Glomerular endothelial cell (primary cell): ENCODE measurements at regions not wholly inside any gene's neighbourhood (a gene's known extent, or its start where the extent isn't known, plus 50 kb on each side); places are given as distances from the start of the nearest gene placed in this dataset.

Source experiments
- DNase-seq: peaks from one replicate; pipeline ENCODE4 v3.0.0-alpha.2; 2011; ENCODE audit warnings: low read depth, low spot score; ENCODE audit errors: extremely low read depth

DNA sequence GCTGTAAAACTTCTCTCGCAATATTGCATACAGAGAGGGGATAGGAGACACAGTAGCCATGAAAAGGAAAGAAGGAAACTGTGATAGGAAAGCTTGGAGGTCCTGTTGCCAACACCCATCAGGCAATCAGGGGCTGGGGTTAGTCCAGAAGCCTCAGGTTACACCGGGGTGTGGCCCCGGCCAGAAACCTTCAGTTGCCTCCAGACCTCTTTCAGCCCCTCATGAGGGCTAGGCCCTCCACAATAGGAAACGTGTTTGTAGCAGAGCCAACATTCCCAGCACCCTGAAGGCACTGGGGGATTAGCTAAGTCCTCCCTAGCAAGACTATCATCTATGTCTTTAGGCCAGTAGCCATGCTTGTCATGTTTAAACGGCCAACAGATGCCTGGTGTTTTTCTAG, 1048.0 kb upstream of the CNTN5 start:
- no peak for DNase-seq

DNA sequence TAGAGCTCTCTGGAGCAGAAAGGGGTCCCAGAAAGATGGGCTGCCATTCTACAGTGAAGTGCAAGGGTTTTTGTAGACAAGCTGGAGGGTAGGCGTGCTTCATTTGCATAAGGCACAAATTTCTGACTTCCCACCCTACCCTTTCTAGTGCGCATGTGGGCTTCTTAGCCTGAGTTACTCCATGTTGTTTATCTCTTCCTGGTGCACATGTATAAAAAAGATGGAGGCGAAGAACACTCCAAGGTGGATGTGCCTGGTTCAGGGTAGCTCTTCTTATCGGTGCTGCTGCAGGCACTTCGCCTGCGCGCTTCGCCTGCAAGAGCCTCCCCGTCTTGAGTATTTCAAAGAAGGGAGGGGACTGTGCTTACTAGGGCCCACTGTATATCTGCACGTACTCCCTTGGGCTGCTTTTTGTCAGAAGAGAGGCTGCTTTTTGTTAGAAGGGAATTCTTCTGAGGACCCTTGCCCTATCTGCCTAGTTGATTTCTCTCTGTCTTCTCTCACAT, 1047.3 kb upstream of the CNTN5 start:
- no peak for DNase-seq

GRCh38 chr11:97974798-97975498, 1045.8 kb upstream of the CNTN5 start:
- DNase-seq, result no peak

DNA sequence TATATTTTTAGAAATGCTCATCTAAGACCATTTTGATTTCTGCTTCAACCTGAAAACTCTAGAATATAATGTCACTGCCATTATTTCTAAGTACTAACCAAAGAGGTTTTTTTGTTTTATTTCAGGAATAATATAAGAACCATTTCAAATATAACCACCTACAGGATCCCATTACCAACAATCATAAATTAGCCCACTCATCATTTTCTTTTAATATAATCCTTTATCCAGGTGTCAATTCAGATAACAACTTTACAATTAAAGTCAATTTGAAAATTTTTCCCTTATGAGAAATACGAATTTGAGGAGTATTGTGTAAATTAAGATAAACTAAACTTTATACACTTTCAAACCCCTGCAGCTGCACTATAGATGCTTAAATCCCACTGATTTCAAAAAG, 1043.0 kb upstream of the CNTN5 start:
- no peak for DNase-seq

GRCh38 chr11:97979741-97980140, 1041.0 kb upstream of the CNTN5 start:
- DNase-seq, result no peak

DNA sequence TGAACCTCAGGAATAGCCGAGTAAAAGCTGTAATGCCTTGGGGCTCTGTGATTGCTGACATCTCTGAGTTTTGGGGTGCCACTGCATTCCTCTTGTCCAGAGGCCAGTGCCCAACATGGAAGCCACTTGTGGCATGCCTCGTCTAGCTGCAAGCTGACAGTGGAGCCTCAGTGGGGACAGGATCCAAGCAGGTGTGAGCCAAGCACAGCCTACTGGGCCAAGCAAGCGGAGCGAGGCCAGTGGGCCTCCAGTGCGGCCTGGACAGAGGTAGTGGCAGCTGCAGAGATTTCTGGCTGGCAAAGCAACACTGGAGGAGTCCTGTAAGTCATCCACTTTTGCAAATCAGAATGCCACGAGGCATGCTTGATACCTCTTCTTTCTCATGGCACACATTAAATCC, 1038.2 kb upstream of the CNTN5 start:
- no peak for DNase-seq

GRCh38 chr11:97989121-97989520, 1031.6 kb upstream of the CNTN5 start:
- DNase-seq, result no peak

GRCh38 chr11:97990162-97990920, 1030.4 kb upstream of the CNTN5 start:
- DNase-seq, result no peak

- DNase-seq, result no peak
Observed at GRCh38 chr11:97993562-97993961, 1027.2 kb upstream of the CNTN5 start.

DNA sequence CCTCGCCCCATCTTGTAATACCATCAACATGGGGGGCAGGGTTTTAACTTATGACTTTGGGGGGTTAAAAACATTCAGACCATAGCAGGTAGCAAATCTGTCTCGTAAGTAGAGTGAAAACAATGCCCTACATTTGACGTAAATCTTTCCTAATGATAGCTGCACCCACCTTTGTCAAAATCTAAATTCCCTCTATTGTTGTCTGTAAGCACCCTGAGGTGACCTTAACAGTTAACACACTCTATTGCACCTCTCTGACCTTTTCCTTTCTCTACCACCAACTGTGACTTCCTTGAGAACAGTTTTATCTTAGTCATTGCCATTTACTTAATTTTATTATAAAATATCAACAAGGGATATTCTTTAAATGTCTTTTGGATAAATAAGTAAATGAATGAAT, 1024.9 kb upstream of the CNTN5 start:
- DNase-seq, result no peak

DNA sequence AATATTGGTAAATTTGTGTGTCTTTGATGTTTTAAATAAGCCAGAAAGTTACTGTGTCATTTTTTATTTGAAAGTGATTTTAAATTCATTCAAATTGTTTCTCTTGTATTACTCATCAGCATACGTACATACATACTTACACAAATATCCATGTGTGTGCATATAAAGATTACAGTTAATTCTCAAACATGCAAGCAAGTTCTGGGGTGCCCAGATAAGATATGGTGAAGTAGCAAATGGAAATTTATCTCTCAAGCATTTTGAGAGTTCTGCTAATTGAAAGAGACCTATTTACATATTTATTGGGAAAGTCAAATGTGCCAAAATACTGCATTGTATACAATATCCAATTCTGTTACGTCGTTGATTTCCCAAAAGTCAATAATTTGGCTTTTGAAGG, 1024.0 kb upstream of the CNTN5 start:
- no peak for DNase-seq

GRCh38 chr11:98003606-98004371, 1017.0 kb upstream of the CNTN5 start:
- DNase-seq, result no peak

DNA sequence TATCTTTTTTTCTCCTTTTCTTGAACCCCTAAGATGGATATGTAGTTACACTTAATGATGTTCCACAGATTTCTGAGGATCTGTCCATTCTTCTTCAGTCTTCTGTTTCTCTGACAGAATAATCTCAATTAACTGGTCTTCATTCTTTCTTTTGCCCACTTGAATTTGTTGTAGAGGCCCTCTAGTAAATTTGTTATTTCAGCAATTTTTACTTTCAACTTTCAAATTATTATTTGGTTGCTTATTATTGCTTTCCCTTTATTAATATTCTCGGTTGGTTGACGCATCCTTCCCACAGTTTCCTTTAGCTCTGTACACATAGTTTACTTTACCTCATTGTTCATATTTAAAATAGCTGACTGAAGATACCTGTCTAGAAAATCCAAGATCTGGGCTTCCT, 1013.7 kb upstream of the CNTN5 start:
- no peak for DNase-seq

- no peak for DNase-seq
Observed at GRCh38 chr11:98027652-98028051, 993.1 kb upstream of the CNTN5 start.

- no peak for DNase-seq
Observed at GRCh38 chr11:98029832-98030231, 990.9 kb upstream of the CNTN5 start.

GRCh38 chr11:98036810-98037209, 983.9 kb upstream of the CNTN5 start:
- no peak for DNase-seq

GRCh38 chr11:98040061-98040808, 980.5 kb upstream of the CNTN5 start:
- DNase-seq, result no peak

- no peak for DNase-seq
Observed at GRCh38 chr11:98047647-98048046, 973.1 kb upstream of the CNTN5 start.

- no peak for DNase-seq
Observed at GRCh38 chr11:98053851-98054250, 966.9 kb upstream of the CNTN5 start.

DNA sequence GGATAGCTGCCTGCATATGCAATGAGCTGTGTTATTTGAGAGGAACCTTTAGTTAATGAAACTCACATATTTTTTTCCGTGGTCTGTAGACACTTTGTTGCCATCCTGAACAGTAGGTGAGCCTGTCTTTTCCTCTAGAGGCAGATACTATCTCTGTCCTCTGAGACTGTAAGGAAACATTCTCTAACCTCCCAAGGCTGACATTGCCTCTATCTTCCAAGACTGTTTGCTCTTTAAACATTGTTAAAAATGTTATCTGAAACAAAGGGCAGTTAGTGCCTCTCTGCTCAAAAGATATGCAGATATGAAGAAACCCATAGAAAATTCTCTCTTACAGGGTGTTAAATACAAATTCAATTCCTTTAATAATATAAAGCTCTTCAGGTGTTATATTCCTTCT, 963.8 kb upstream of the CNTN5 start:
- DNase-seq, result no peak

DNA sequence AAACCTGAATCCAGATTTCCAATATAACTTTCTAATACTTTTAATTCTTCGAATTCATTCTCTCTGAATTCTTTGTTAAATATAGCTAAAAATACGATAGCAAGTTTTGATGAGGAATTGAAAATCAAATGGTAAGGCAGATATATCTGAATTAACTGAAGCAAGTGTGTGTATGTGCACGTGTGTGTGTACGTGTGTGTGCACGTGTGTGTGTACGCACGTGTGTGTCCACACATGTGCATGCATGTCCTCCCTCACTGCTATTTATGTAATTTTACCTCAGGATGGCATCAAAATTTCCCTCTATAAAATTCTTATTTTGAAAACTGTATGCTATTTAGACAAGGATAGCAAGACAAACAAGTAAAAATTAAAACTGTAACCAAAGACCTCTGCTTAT, 961.3 kb upstream of the CNTN5 start:
- DNase-seq, result no peak
